ENCODE measurements at regions not wholly inside any gene's neighbourhood (a gene's known extent, or its start where the extent isn't known, plus 50 kb on each side); places are given as distances from the start of the nearest gene placed in this dataset.
A peak's percentile ranks its signal among the peaks of the same experiment; 100 is the strongest.

- DNase-seq = no peak
- H3K27ac Mint-ChIP-seq = no peak overlapping the region
- H3K36me3 Mint-ChIP-seq = no peaks in the 10 kb centered on the region
- H3K4me3 Mint-ChIP-seq = no peak overlapping the region
- H3K9me3 Mint-ChIP-seq = peaks cover 0 to 4% (median 0%) of the 10 kb centered on the region in 7 donors
- no peak overlapping the region for H3K4me3 ChIP-seq (replicated peaks in 1 of 3; ENCODE audit: low read depth in 2 of 3, low read length in 3 of 3)
- H4K20me1 ChIP-seq (ENCODE audit: insufficient read depth, low read length) = no peaks in the 10 kb centered on the region
- H3K27me3 ChIP-seq (ENCODE audit: control insufficient read depth in 2 of 2, insufficient read depth in 2 of 2, low read length in 2 of 2) = no peaks in the 10 kb centered on the region
- peaks cover 6 to 8% (median 8%) of the 10 kb centered on the region in 3 donors for H3K27me3 Mint-ChIP-seq (ENCODE audit: low read depth in 3 of 3)
- H2AFZ ChIP-seq (ENCODE audit: insufficient read depth, low read depth, low read length, poor library complexity, severe bottlenecking) = no peak overlapping the region
- H3K4me1 ChIP-seq (ENCODE audit: control insufficient read depth in 1 of 2, insufficient read depth in 2 of 2, low read length in 2 of 2) = no peaks in the 10 kb centered on the region
- no peaks in the 10 kb centered on the region for H3K79me2 ChIP-seq (ENCODE audit: insufficient read depth, low read length)
- no peaks in the 10 kb centered on the region for H3K36me3 ChIP-seq (replicated peaks in 1 of 2; ENCODE audit: control insufficient read depth in 1 of 2, insufficient read depth in 2 of 2, low read length in 2 of 2)
- TF ChIP-seq CTCF (IDR thresholded peaks at IDR 0.05) = no peak
- intact Hi-C loops (cut with micrococcal nuclease) = no loop called here
- H3K4me1 Mint-ChIP-seq = no peaks in the 10 kb centered on the region
- no peaks in the 10 kb centered on the region for H3K9me3 ChIP-seq (replicated peaks in 1 of 2; ENCODE audit: control insufficient read depth in 1 of 2, insufficient read depth in 1 of 2, low read length in 2 of 2)
- no CpG with 5 or more reads among the region's 4 CpGs for WGBS (ENCODE audit: insufficient coverage)
- H3K9ac ChIP-seq (ENCODE audit: insufficient read depth, low read length, poor library complexity, severe bottlenecking) = no peak overlapping the region
- H3K27ac ChIP-seq (ENCODE audit: low read depth in 1 of 2, low read length in 2 of 2) = no peak overlapping the region
- H3K4me2 ChIP-seq (replicated peaks; ENCODE audit: extremely low read depth, low read length, poor library complexity, severe bottlenecking) = no peak overlapping the region
Measured at GRCh38 chr10:117609796-117610170, 67.2 kb downstream of the EMX2 start.

DNA sequence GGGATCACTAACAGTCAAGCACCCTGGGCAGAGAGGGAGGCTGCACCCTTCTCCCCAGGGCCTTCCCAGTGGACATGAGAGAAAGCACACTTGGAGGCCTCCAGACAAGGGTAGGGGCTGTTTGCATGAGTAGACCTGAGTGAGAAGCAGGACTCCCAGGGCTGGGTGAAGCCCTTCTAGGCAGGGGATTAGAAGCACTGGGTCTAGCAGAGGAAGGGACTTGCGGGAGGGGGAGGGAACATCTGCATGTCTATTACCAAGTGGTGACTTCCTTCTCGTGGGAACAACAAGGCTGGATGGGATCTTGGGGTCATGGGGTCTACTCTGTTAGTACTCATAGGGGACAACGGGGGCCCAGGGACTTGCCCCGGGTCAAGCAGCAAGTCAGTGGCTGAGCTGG is 67.8 kb downstream of the EMX2 start:
- Histone ChIP-seq H3K79me2 (ENCODE audit: insufficient read depth, low read length) (no peaks in the 10 kb centered on the region), H3K27ac (ENCODE audit: low read depth in 1 of 2, low read length in 2 of 2) (no peak overlapping the region), H2AFZ (ENCODE audit: insufficient read depth, low read depth, low read length, poor library complexity, severe bottlenecking) (no peak overlapping the region), H3K4me1 (ENCODE audit: control insufficient read depth in 1 of 2, insufficient read depth in 2 of 2, low read length in 2 of 2) (no peaks in the 10 kb centered on the region), H3K36me3 (replicated peaks in 1 of 2; ENCODE audit: control insufficient read depth in 1 of 2, insufficient read depth in 2 of 2, low read length in 2 of 2) (no peaks in the 10 kb centered on the region), H4K20me1 (ENCODE audit: insufficient read depth, low read length) (no peaks in the 10 kb centered on the region), H3K27me3 (ENCODE audit: control insufficient read depth in 2 of 2, insufficient read depth in 2 of 2, low read length in 2 of 2) (no peaks in the 10 kb centered on the region), H3K4me2 (replicated peaks; ENCODE audit: extremely low read depth, low read length, poor library complexity, severe bottlenecking) (no peak overlapping the region), H3K9ac (ENCODE audit: insufficient read depth, low read length, poor library complexity, severe bottlenecking) (no peak overlapping the region), H3K9me3 (replicated peaks in 1 of 2; ENCODE audit: control insufficient read depth in 1 of 2, insufficient read depth in 1 of 2, low read length in 2 of 2) (no peaks in the 10 kb centered on the region), H3K4me3 (replicated peaks in 1 of 3; ENCODE audit: low read depth in 2 of 3, low read length in 3 of 3) (no peak overlapping the region)
- peaks cover 0 to 4% (median 0%) of the 10 kb centered on the region in 7 donors for H3K9me3 Mint-ChIP-seq
- no peaks in the 10 kb centered on the region for H3K36me3 Mint-ChIP-seq
- no peaks in the 10 kb centered on the region for H3K4me1 Mint-ChIP-seq
- peak overlapping the region in 1 of 2 donors; percentile 13 for H3K4me3 Mint-ChIP-seq
- intact Hi-C loops (cut with micrococcal nuclease) = no loop called here
- no peak for TF ChIP-seq CTCF (IDR thresholded peaks at IDR 0.05)
- no peak overlapping the region for H3K27ac Mint-ChIP-seq
- no peak for DNase-seq
- peaks cover 3 to 8% (median 8%) of the 10 kb centered on the region in 3 donors for H3K27me3 Mint-ChIP-seq (ENCODE audit: low read depth in 3 of 3)
- WGBS (ENCODE audit: insufficient coverage) = 56% methylated on average over 4 of the region's 4 CpGs

Data from CD14-positive monocyte (primary cell).